ENCODE measurements at regions not wholly inside any gene's neighbourhood (a gene's known extent, or its start where the extent isn't known, plus 50 kb on each side); places are given as distances from the start of the nearest gene placed in this dataset.

DNA sequence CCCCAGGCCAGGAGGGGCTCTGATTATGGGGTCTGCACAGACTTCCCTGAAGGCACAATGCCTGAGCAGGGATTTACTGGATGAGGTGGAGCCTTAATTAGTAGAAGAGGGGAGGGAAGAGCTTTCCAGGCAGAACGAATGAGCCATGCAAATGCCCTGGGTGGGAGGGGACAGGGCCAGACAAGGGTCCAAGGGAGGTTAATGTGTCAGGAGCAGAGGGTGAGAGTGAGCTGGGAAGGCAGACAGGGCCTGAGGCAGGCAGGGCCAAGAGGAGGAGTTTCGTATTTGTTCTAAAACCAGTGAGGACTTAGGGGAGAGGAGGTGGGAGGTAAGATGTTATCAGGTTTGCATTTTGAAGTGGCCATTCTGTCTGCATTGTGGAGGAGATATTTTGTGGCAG lies 65.3 kb downstream of the NPY start:
- no peak for ATAC-seq
- 43% methylated on average over 2 of the region's 2 CpGs for WGBS (ENCODE audit: insufficient coverage, low coverage, low lambda C conversion rate, missing lambda C conversion rate)
- Histone ChIP-seq H3K4me1 (no peaks in the 10 kb centered on the region), H3K4me3 (no peak overlapping the region), H3K36me3 (no peaks in the 10 kb centered on the region), H3K9me3 (no peaks in the 10 kb centered on the region), H3K27me3 (no peaks in the 10 kb centered on the region), H3K27ac (no peak overlapping the region)
- TF ChIP-seq, protein P1, sequence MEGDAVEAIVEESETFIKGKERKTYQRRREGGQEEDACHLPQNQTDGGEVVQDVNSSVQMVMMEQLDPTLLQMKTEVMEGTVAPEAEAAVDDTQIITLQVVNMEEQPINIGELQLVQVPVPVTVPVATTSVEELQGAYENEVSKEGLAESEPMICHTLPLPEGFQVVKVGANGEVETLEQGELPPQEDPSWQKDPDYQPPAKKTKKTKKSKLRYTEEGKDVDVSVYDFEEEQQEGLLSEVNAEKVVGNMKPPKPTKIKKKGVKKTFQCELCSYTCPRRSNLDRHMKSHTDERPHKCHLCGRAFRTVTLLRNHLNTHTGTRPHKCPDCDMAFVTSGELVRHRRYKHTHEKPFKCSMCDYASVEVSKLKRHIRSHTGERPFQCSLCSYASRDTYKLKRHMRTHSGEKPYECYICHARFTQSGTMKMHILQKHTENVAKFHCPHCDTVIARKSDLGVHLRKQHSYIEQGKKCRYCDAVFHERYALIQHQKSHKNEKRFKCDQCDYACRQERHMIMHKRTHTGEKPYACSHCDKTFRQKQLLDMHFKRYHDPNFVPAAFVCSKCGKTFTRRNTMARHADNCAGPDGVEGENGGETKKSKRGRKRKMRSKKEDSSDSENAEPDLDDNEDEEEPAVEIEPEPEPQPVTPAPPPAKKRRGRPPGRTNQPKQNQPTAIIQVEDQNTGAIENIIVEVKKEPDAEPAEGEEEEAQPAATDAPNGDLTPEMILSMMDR (IDR thresholded peaks at IDR 0.05) = no peak
- no peak for TF ChIP-seq POLR2A (IDR thresholded peaks at IDR 0.05)
- DNase-seq = no peak
- intact Hi-C loops (cut with DNase I) = no loop called here

DNA sequence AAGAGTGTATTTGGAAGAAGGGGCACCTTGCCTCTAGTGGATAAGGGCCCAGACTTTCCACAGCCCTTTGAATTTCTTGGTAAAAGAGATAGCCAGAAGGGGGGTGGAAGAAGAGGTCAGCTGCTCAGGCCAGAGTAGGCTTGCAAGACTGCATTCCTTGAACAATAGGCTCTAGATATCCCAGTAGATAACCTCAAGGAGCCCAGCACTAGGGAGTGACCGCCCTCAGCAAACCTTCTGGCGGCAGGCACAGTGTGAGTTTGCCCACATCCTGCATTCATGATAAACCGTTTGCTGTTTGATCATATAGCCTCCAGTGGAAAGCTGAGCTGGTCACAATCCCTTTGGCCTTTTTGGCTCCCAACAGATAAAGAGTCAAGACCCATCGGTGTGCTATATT lies 70.5 kb downstream of the NPY start:
- WGBS (ENCODE audit: insufficient coverage, low coverage, low lambda C conversion rate, missing lambda C conversion rate) = 40% methylated on average over 1 of the region's 4 CpGs

DNA sequence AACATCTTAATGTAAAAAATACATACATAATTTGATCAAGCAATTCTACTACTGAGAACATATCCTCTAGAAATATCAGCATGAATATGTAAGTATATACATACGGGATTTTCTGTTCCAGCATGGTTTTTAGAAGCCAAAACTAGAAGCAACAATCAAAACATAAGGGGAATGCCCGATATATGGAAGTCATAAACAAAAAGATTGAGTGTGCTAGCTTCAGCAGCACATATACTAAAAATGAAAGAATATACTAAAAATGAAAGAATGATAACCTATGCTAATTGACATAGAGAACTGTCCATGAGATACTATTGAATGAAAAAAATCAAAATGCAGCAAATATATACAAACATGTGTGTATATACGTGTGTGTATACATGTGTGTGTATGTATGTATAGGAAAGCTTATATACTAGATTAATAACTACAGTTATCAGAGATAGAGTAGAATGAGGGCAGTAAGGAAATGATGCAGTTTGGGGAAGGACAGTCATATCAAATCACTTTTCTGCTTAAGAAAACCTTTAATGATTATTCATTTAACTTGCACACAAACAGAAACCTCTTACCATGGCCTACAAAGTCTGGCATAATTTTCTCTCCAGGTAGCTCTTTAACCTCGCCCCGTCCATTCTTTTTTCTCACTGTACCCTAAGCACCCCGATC lies 72.9 kb downstream of the NPY start:
- H3K27ac ChIP-seq = no peak overlapping the region
- ATAC-seq = no peak
- H3K9me3 ChIP-seq = no peaks in the 10 kb centered on the region
- TF ChIP-seq, protein P1 (IDR thresholded peaks at IDR 0.05) = no peak
- TF ChIP-seq POLR2A (IDR thresholded peaks at IDR 0.05) = no peak
- 64% methylated on average over 6 of the region's 6 CpGs for WGBS (ENCODE audit: insufficient coverage, low coverage, low lambda C conversion rate, missing lambda C conversion rate)
- no peak for DNase-seq
- H3K4me1 ChIP-seq = no peaks in the 10 kb centered on the region
- no peak overlapping the region for H3K4me3 ChIP-seq
- no peaks in the 10 kb centered on the region for H3K27me3 ChIP-seq
- no peaks in the 10 kb centered on the region for H3K36me3 ChIP-seq
- intact Hi-C loops (cut with DNase I) = no loop called here

More for the DNA sequence above, 70.5 kb downstream of the NPY start:
- no peaks in the 10 kb centered on the region for H3K4me1 ChIP-seq
- DNase-seq (no peak), ATAC-seq (no peak)
- TF ChIP-seq POLR2A (IDR thresholded peaks at IDR 0.05) = no peak
- TF ChIP-seq, protein P1 (IDR thresholded peaks at IDR 0.05) = no peak
- no peak overlapping the region for H3K4me3 ChIP-seq
- no peaks in the 10 kb centered on the region for H3K27me3 ChIP-seq
- no peaks in the 10 kb centered on the region for H3K36me3 ChIP-seq
- no peaks in the 10 kb centered on the region for H3K9me3 ChIP-seq
- intact Hi-C loops (cut with DNase I) = no loop called here
- no peak overlapping the region for H3K27ac ChIP-seq

DNA sequence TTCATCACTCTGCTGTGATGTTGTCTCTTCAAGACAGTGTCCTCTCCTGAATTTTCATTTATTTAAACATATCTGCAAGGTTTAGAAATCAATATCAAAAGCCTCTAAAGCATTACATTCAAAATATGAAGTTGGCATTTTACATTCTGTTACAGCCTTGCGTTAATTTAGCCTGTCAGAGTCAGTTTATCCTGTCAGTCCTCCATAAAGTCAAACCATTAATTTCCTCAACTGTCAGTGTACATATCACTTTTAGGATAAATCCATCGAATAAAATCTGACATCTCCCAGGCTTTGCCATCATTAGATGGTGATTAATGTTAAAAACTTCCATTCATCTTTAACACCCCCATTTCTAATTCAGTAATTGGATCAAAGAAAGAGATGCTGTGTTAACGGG lies 77.0 kb downstream of the NPY start:
- Histone ChIP-seq H3K4me3 (no peak overlapping the region), H3K36me3 (no peaks in the 10 kb centered on the region), H3K4me1 (no peaks in the 10 kb centered on the region), H3K9me3 (no peaks in the 10 kb centered on the region), H3K27ac (no peak overlapping the region), H3K27me3 (no peaks in the 10 kb centered on the region)
- WGBS (ENCODE audit: insufficient coverage, low coverage, low lambda C conversion rate, missing lambda C conversion rate) = 80% methylated on average over 3 of the region's 3 CpGs
- ATAC-seq = no peak
- TF ChIP-seq, protein P1 (IDR thresholded peaks at IDR 0.05) = no peak
- TF ChIP-seq POLR2A (IDR thresholded peaks at IDR 0.05) = no peak
- DNase-seq = no peak
- intact Hi-C loops (cut with DNase I) = no loop called here

DNA sequence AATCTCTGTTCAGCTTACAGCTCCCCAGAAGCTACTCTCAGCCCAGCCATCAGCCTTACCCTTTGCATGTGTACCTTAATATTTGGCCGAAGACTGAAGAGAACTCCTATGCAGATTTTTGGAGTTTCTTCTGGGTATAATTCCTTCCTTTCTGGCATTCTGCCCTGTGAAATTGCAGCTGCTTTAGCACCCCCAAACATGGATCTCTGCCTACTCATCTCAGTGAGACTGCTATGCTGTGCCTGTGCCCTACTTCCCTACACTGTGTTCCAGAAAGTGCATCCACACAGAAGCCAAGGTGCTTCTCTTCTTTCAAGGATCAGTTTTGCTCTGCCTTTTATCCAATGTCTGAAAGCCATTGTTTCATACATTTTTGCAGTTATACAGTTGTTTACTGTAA lies 81.6 kb downstream of the NPY start:
- intact Hi-C loops (cut with DNase I) = no loop called here
- no peak overlapping the region for H3K27ac ChIP-seq
- ATAC-seq = no peak

More for the DNA sequence above, 81.6 kb downstream of the NPY start:
- Histone ChIP-seq H3K9me3 (no peaks in the 10 kb centered on the region), H3K36me3 (no peaks in the 10 kb centered on the region), H3K27me3 (no peaks in the 10 kb centered on the region), H3K4me1 (no peaks in the 10 kb centered on the region), H3K4me3 (no peak overlapping the region)
- WGBS (ENCODE audit: insufficient coverage, low coverage, low lambda C conversion rate, missing lambda C conversion rate) = 64% methylated on average over 1 of the region's 1 CpG
- no peak for DNase-seq
- TF ChIP-seq, protein P1 (IDR thresholded peaks at IDR 0.05) = no peak
- TF ChIP-seq POLR2A (IDR thresholded peaks at IDR 0.05) = no peak

Measured in right lobe of liver (tissue), 6 donors.